B cell (primary cell): ENCODE measurements at regions not wholly inside any gene's neighbourhood (a gene's known extent, or its start where the extent isn't known, plus 50 kb on each side); places are given as distances from the start of the nearest gene placed in this dataset.

Experiments
- EZH2 ChIP-seq: IDR thresholded peaks from 2 replicates; pipeline ENCODE4 v1.6.1; 2012; ENCODE audit warnings: borderline replicate concordance, low read depth, mild to moderate bottlenecking, moderate library complexity, low read length; ENCODE audit not compliant: insufficient read depth, poor library complexity, severe bottlenecking
- TF ChIP-seq, protein P1 (sequence below): fragments of 200-600 bp; IDR thresholded peaks from one replicate; pipeline ENCODE4 v1.8.0; 2022; ENCODE audit warnings: antibody characterized with exemption, mild to moderate bottlenecking

DNA sequence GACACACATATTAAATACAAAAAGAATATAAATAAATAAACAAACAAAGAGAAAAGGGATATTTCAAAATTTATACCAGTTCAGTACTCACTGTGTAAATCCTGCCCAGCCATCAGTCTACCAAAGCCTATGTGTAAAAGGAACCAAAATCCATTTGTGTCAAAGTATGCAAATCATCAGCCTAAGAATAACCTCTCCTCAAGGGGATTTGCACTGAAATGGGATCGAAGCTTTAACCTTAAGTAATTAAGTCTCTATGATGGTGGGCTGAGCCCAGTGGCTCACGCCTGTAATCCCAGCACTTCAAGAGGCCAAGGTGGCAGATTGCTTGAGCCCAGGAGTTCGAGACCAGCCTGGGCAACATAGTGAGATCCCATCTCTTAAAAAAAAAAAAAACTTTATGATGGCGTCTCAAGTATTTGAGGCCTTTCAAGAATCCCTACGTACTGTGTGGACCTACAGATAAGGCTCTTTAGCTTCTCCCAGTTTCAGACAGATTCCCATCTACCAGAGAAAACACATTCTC is 57.8 kb upstream of the METAP2 start:
- TF ChIP-seq, protein P1, sequence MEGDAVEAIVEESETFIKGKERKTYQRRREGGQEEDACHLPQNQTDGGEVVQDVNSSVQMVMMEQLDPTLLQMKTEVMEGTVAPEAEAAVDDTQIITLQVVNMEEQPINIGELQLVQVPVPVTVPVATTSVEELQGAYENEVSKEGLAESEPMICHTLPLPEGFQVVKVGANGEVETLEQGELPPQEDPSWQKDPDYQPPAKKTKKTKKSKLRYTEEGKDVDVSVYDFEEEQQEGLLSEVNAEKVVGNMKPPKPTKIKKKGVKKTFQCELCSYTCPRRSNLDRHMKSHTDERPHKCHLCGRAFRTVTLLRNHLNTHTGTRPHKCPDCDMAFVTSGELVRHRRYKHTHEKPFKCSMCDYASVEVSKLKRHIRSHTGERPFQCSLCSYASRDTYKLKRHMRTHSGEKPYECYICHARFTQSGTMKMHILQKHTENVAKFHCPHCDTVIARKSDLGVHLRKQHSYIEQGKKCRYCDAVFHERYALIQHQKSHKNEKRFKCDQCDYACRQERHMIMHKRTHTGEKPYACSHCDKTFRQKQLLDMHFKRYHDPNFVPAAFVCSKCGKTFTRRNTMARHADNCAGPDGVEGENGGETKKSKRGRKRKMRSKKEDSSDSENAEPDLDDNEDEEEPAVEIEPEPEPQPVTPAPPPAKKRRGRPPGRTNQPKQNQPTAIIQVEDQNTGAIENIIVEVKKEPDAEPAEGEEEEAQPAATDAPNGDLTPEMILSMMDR = no peak
- TF ChIP-seq EZH2 = no peak
